ENCODE measurements at regions not wholly inside any gene's neighbourhood (a gene's known extent, or its start where the extent isn't known, plus 50 kb on each side); places are given as distances from the start of the nearest gene placed in this dataset.

GRCh38 chr14:84162633-84163032 is 1367.3 kb upstream of the FLRT2 start:
- no peak for DNase-seq (ENCODE audit: low read depth)

GRCh38 chr14:84167026-84167425 is 1362.9 kb upstream of the FLRT2 start:
- no peak for DNase-seq (ENCODE audit: low read depth)

DNA sequence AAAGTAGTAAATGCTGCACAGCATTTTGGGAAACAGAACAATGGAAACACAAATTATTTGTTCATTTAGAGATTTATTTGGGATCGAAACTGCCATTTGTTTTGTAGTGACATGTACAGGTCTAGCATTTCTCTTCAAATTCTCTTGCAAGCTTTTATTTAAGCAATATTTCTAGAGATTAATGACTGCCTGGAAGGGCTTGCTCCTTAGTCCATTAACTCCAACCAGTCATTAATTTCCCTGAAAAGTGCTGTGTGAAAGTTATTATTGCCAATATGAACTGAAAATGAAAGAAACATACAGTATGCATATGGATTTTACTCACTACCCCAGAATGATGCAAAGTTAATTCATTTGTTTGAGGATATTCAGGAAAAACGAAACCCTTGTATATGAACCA is 1349.6 kb upstream of the FLRT2 start:
- DNase-seq (ENCODE audit: low read depth), result no peak

DNA sequence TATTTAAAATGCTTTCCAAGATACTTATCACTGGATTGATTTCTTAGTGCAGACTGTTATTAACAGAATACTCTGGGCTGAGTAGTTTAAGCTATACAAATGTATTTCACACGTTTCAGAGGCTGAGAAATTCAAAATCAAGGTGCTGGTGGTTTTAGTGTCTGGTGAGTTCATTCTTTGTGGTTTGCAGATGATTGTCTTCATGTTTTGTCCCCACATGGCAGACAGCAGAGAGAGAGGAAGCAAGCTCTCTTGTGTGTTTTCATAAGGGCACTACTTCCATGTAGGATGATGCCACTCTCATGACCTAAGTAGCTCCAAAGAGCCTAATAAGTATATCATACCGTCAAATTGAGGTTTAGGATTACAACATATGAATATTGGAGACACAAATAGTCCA is 1348.9 kb upstream of the FLRT2 start:
- DNase-seq (ENCODE audit: low read depth), result no peak

- DNase-seq (ENCODE audit: low read depth), result no peak
Measured at GRCh38 chr14:84195514-84195913, 1334.4 kb upstream of the FLRT2 start.

GRCh38 chr14:84197704-84198103 is 1332.2 kb upstream of the FLRT2 start:
- DNase-seq (ENCODE audit: low read depth), result no peak

- no peak for DNase-seq (ENCODE audit: low read depth)
Measured at GRCh38 chr14:84202486-84202885, 1327.5 kb upstream of the FLRT2 start.

DNA sequence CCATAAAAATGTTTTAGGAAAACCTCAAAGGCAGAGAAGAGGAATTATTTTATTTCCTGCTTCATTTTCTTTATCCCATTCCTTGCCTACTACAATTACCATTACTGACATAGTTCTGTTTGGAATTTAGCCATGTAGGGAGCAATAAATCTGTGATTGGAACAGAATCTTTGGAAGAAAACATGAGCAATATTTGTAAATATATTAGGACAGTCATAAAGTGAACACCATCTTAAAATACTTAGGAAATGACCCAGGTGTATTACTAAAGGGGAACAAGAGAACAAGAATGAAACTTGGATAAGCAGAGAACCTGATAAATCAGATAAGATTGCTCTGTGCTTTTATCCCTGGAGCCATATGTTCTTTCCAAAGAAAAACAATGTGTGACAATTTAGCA is 1326.0 kb upstream of the FLRT2 start:
- no peak for DNase-seq (ENCODE audit: low read depth)

- no peak for DNase-seq (ENCODE audit: low read depth)
Measured at GRCh38 chr14:84208451-84208850, 1321.5 kb upstream of the FLRT2 start.

- no peak for DNase-seq (ENCODE audit: low read depth)
Measured at GRCh38 chr14:84209031-84209430, 1320.9 kb upstream of the FLRT2 start.

- no peak for DNase-seq (ENCODE audit: low read depth)
Measured at GRCh38 chr14:84217066-84217465, 1312.9 kb upstream of the FLRT2 start.

DNA sequence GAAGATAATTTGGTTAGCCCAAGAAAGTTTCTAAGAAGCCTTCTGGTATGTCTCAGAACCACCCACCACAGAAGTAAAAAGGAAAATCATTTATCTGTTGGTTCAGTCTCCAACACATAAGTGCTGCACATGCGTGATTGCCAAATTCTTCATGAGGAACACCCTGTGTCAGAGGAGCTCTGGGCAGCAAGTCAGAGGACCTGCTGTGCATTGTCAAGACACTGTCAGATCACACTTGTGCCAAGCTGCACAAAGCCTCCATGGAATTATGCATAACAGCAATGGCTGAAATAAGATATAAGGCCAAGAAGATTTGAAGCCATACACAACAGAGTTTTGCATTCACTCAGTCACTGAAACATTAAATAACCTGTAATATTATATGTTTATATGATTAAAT is 1304.7 kb upstream of the FLRT2 start:
- DNase-seq (ENCODE audit: low read depth), result no peak

- DNase-seq (ENCODE audit: low read depth), result no peak
Measured at GRCh38 chr14:84228702-84229101, 1301.2 kb upstream of the FLRT2 start.

GRCh38 chr14:84234281-84234680 is 1295.7 kb upstream of the FLRT2 start:
- no peak for DNase-seq (ENCODE audit: low read depth)

DNA sequence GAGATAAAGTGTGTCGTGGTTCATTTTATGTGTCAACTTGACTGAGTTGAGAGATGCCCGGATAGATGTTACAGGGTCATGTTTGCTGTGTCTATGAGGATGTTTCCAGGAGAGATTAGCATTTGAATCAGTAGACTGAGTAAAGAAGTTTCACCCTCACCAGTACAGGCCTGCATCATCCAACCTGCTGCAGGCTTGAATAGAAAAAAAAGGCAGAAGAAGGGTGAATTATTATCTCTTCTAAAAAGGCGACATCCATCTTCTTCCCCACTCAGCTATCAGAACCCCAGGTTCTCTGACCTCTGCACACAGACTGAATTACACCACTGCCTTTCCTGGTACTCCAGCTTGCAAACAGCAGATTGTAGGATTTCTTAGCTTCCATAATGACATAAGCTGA is 1293.7 kb upstream of the FLRT2 start:
- DNase-seq (ENCODE audit: low read depth), result no peak

- DNase-seq (ENCODE audit: low read depth), result no peak
Measured at GRCh38 chr14:84237881-84238280, 1292.1 kb upstream of the FLRT2 start.

DNA sequence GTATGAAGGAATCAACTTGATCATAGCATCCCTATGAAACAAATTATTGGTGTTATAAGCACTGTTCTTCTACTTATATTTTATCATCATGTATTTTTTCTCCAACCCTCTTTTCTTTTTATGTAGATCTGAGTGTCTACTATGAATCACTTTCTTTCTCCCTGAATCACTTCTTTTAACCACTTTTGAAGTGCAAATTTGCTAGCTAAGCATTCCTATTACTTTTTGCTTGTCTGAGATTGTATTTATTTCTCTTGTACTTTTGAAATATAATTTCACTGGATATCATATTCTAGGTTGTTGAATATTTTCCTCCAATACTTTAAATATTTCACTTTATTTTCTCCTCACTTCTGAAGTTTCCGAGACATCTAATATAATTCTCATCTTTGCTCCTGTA is 1282.3 kb upstream of the FLRT2 start:
- DNase-seq (ENCODE audit: low read depth), result no peak

DNA sequence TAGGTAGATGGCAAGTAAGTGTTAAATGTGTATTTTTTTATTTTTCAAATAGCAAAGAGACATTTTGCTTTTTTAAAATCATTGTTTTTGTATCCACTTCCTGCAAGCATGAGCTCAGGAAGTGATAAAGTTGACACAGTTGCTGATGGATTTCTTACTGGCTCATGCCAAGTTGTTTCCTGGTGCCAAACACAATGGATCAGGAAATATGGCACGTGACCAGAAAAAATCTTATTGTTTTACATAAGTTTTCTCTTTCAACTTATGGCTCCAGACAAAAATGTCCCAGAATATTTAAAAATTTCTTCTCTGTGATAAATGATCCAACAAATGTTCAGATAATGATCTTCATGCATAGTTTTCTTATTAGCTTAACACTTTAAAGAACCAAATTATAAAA is 1279.1 kb upstream of the FLRT2 start:
- DNase-seq (ENCODE audit: low read depth), result no peak

DNA sequence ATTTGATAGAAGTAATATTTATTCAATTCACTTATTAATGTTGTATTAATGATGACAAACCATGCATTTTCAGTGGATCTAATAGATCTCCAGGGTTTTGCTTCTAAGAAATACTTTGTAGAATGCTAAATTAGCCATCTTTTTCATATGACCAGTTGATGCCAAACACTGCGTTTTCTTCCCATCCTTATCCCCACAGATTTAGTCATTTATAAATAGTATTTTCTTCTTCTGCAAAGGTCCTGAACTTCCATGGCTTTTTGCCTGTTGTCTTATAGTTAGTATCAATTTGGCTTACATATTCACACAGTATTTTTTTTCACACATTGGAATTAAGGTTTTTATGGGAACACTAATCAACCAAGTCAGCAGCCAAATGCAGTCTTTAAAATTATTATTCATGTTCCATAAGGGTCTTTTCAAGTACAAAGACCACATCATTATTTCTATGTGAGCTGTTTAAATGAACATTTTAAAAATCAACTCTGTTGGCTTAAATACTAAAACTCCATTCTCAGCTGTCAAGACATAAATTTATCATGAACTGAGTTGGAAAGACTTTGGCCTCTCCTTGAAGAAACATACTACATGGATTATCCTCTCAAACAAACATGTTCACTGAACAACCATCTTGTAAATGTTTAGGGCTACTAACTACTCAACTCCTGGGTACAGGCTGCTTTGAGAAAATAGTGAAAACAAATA is 1278.4 kb upstream of the FLRT2 start:
- DNase-seq (ENCODE audit: low read depth), result no peak

GRCh38 chr14:84252706-84253105 is 1277.2 kb upstream of the FLRT2 start:
- DNase-seq (ENCODE audit: low read depth), result no peak

- DNase-seq (ENCODE audit: low read depth), result no peak
Measured at GRCh38 chr14:84253326-84253725, 1276.6 kb upstream of the FLRT2 start.

DNA sequence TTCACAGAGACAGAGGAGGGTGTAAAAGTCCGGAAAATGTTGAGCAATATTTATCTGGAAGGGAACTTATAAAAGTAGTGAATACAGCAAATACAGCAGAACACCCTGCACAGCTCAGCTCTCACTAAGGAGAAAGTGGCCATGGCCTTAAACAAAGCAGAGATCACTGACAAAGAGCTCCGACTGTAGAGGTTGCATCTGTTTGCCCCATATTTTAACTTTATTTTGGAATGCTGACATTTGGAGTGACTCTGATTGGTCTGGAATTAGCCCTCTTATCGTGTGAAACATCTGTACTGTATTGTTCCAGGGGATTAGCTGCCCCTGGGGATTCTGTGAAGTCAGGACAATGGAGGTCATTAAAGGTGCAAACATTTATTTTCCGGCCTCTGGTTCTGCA is 1275.7 kb upstream of the FLRT2 start:
- DNase-seq (ENCODE audit: low read depth), result no peak

DNA sequence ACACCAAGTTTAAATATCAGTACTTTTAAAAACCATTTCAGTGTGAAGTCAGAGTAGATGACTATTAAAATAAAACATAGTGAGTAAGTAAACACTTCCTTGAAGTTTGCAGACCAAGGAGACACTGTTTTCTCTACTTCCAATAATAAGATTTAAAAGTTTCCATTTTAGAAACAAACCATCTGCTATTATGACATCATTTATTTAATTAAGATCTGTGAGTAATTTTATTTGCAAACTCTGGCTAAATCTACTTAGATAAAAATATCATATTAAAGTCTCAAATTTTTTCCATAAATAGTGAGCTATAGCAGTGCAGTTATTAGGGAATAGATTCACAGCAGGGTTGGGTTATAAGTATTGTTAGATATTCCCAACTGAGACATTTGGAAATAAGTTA is 1267.0 kb upstream of the FLRT2 start:
- DNase-seq (ENCODE audit: low read depth), result no peak

DNA sequence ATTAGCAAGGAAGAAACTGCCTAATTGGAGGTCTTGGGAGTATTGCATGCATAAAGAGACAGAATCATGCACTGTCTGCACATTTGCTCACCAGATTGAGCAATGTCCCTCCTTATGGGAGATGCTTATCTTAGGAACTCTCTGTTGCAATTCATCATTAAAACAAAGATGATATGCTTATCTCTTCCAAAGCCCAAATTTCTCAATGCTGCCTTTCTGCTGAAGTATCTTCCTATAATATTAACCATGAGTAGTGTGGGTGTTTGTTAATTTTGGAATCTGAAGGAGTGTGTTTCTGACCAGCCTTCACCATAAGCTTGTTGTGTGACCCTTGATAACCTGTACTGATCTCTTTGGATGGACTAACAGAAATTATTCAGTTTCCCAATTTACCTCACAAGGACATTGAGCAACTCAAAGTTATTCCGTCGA is 1257.6 kb upstream of the FLRT2 start:
- no peak for DNase-seq (ENCODE audit: low read depth)

All from Daoy (cell line).